ENCODE measurements at regions not wholly inside any gene's neighbourhood (a gene's known extent, or its start where the extent isn't known, plus 50 kb on each side); places are given as distances from the start of the nearest gene placed in this dataset.

GRCh38 chr6:9494864-9495263, 920.0 kb downstream of the TFAP2A start:
- no peak for TF ChIP-seq CTCF (conservative IDR thresholded peaks at IDR 0.05; ENCODE audit: low read depth, low read length)
- no peak for TF ChIP-seq EZH2phosphoT487 (IDR thresholded peaks at IDR 0.05; ENCODE audit: borderline replicate concordance, low read length)
- TF ChIP-seq EZH2 (IDR thresholded peaks at IDR 0.05; ENCODE audit: low read length, unreplicated experiment) = no peak

Data from PC-3 (cell line).